DND-41 (cell line): ENCODE measurements at regions not wholly inside any gene's neighbourhood (a gene's known extent, or its start where the extent isn't known, plus 50 kb on each side); places are given as distances from the start of the nearest gene placed in this dataset.
"Not testable (repeated sequence)": the region's sequence is repeated elsewhere in the genome, so short reads cannot be mapped to it uniquely, and the experiment has no call there.

Experiments
- ATAC-seq: fragments of 200-7000 bp; cut with Tn5 transposase; 3 replicates; pipeline ENCODE4 v1.9.1; 2021; ENCODE audit warnings: low read depth; ENCODE audit not compliant: insufficient read depth
- DNase-seq: peaks from one replicate; pipeline ENCODE4 v3.0.0-alpha.2; 2020
- H2AFZ ChIP-seq: 2 replicates; pipeline ENCODE4 v1.6.0; 2012; ENCODE audit warnings: low read depth, low read length
- H3K27ac ChIP-seq: 2 replicates; pipeline ENCODE4 v1.5.1; 2012; ENCODE audit warnings: low read length, inconsistent platforms
- H3K27me3 ChIP-seq: fragments of 200-600 bp; sonication (generic); 2 replicates; pipeline ENCODE4 v1.6.0; 2012; ENCODE audit warnings: low read length, mild to moderate bottlenecking, inconsistent platforms; ENCODE audit not compliant: insufficient read depth, poor library complexity
- H3K36me3 ChIP-seq: 2 replicates; pipeline ENCODE4 v1.5.1; 2012; ENCODE audit warnings: low read length, inconsistent platforms; ENCODE audit not compliant: insufficient read depth
- H3K4me1 ChIP-seq: 2 replicates; pipeline ENCODE4 v1.5.1; 2012; ENCODE audit warnings: mild to moderate bottlenecking, low read length; ENCODE audit not compliant: insufficient read depth
- H3K4me2 ChIP-seq: 2 replicates; pipeline ENCODE4 v1.6.0; 2012; ENCODE audit warnings: mild to moderate bottlenecking, moderate library complexity, low read length, inconsistent platforms; ENCODE audit not compliant: insufficient read depth
- H3K4me3 ChIP-seq, 2 experiments: fragments of 200-600 bp in 1 of 2; shearing (Covaris generic) in 1 of 2; 2 replicates each; pipeline ENCODE4 v1.5.1; 2012 to 2016; ENCODE audit warnings: inconsistent platforms in 2 of 2, low read length in 2 of 2, mild to moderate bottlenecking in 2 of 2, low read depth in 1 of 2, moderate library complexity in 1 of 2
- H3K79me2 ChIP-seq: 2 replicates; pipeline ENCODE4 v1.6.0; 2012; ENCODE audit warnings: low read length, inconsistent platforms; ENCODE audit not compliant: insufficient read depth
- H3K9ac ChIP-seq: 2 replicates; pipeline ENCODE4 v1.6.0; 2012; ENCODE audit warnings: low read depth, mild to moderate bottlenecking, inconsistent platforms, low read length, moderate library complexity
- H3K9me3 ChIP-seq: 2 replicates; pipeline ENCODE4 v1.5.1; 2012; ENCODE audit warnings: low read length, moderate library complexity, mild to moderate bottlenecking, inconsistent platforms; ENCODE audit not compliant: insufficient read depth, severe bottlenecking
- H4K20me1 ChIP-seq: 2 replicates; pipeline ENCODE4 v1.6.0; 2012; ENCODE audit warnings: low read length; ENCODE audit not compliant: insufficient read depth
- CTCF ChIP-seq: IDR thresholded peaks from 2 replicates; pipeline ENCODE4 v1.5.1; 2012; ENCODE audit warnings: borderline replicate concordance, low read length, moderate library complexity, mild to moderate bottlenecking; ENCODE audit not compliant: poor library complexity, severe bottlenecking; ENCODE audit errors: extremely low read depth
- EZH2 ChIP-seq: IDR thresholded peaks from 3 replicates; pipeline ENCODE4 v1.6.1; 2012; ENCODE audit warnings: borderline replicate concordance, low read depth, mild to moderate bottlenecking, moderate library complexity, low read length, inconsistent platforms; ENCODE audit not compliant: severe bottlenecking

- TF ChIP-seq CTCF (no peak), EZH2 (no peak)
- no peaks in the 10 kb centered on the region for H3K9me3 ChIP-seq
- H3K27me3 ChIP-seq: no peaks in the 10 kb centered on the region
- H4K20me1 ChIP-seq: no peaks in the 10 kb centered on the region
- no peak overlapping the region for H3K4me3 ChIP-seq
- no peak overlapping the region for H3K9ac ChIP-seq
- no peak overlapping the region for H3K27ac ChIP-seq
- no peaks in the 10 kb centered on the region for H3K79me2 ChIP-seq
- DNase-seq: no peak
- no peaks in the 10 kb centered on the region for H3K36me3 ChIP-seq
- no peaks in the 10 kb centered on the region for H3K4me1 ChIP-seq
- no peak overlapping the region for H2AFZ ChIP-seq
- no peak overlapping the region for H3K4me2 ChIP-seq
- ATAC-seq: no peak
Measured at GRCh38 chr4:20193141-20193936, 58.4 kb upstream of the SLIT2 start.

- Histone ChIP-seq H3K79me2 (no peaks in the 10 kb centered on the region), H4K20me1 (no peaks in the 10 kb centered on the region), H3K36me3 (no peaks in the 10 kb centered on the region), H3K9me3 (no peaks in the 10 kb centered on the region), H3K4me3 (no peak overlapping the region), H3K9ac (no peak overlapping the region), H3K27ac (no peak overlapping the region), H3K4me2 (no peak overlapping the region), H3K27me3 (no peaks in the 10 kb centered on the region), H2AFZ (no peak overlapping the region), H3K4me1 (no peaks in the 10 kb centered on the region)
- DNase-seq: no peak
- TF ChIP-seq EZH2 (no peak), CTCF (no peak)
- no peak for ATAC-seq
Measured at GRCh38 chr4:20192736-20193135, 59.0 kb upstream of the SLIT2 start.

GRCh38 chr4:20185103-20185502 lies 66.6 kb upstream of the SLIT2 start:
- Histone ChIP-seq H3K9ac (no peak overlapping the region), H3K27ac (no peak overlapping the region), H3K4me3 (no peak overlapping the region), H3K27me3 (no peaks in the 10 kb centered on the region), H3K79me2 (no peaks in the 10 kb centered on the region), H3K9me3 (no peaks in the 10 kb centered on the region), H4K20me1 (no peaks in the 10 kb centered on the region), H2AFZ (no peak overlapping the region), H3K4me2 (no peak overlapping the region), H3K36me3 (no peaks in the 10 kb centered on the region), H3K4me1 (no peaks in the 10 kb centered on the region)
- no peak for TF ChIP-seq EZH2
- no peak for TF ChIP-seq CTCF
- DNase-seq (no peak), ATAC-seq (no peak)

GRCh38 chr4:20183131-20183530 lies 68.6 kb upstream of the SLIT2 start:
- ATAC-seq: not testable (repeated sequence)

More at GRCh38 chr4:20183131-20183530, 68.6 kb upstream of the SLIT2 start:
- not testable (repeated sequence) for H3K4me1 ChIP-seq, H3K9me3 ChIP-seq, H3K4me2 ChIP-seq, H3K36me3 ChIP-seq, H2AFZ ChIP-seq, H4K20me1 ChIP-seq, H3K4me3 ChIP-seq, H3K27ac ChIP-seq, DNase-seq, H3K79me2 ChIP-seq, H3K27me3 ChIP-seq, H3K9ac ChIP-seq
